Liver (tissue), 8 donors: ENCODE measurements at regions not wholly inside any gene's neighbourhood (a gene's known extent, or its start where the extent isn't known, plus 50 kb on each side); places are given as distances from the start of the nearest gene placed in this dataset.

Experiments used
- DNase-seq: peaks from one replicate; pipeline ENCODE4 v3.0.0-alpha.2; 2017; ENCODE audit warnings: low spot score
- H3K27ac ChIP-seq, 2 donors: one replicate each; pipeline ENCODE4 v1.7.0; 2013; ENCODE audit warnings: inconsistent platforms in 2 of 2, low read length in 2 of 2, control low read depth in 1 of 2, low read depth in 1 of 2, mild to moderate bottlenecking in 1 of 2
- H3K27me3 ChIP-seq, 4 donors: one replicate each; pipeline versions ENCODE4 v1.6.1 to v1.7.0; 2013; ENCODE audit warnings: low read length in 3 of 4, inconsistent platforms in 1 of 4, mild to moderate bottlenecking in 1 of 4, moderate library complexity in 1 of 4; ENCODE audit not compliant: control insufficient read depth in 4 of 4, insufficient read depth in 4 of 4
- H3K36me3 ChIP-seq, 4 donors: one replicate each; pipeline versions ENCODE4 v1.6.1 to v1.7.0; 2013; ENCODE audit warnings: low read length in 3 of 4, mild to moderate bottlenecking in 3 of 4, low read depth in 1 of 4, moderate library complexity in 1 of 4; ENCODE audit not compliant: control insufficient read depth in 4 of 4, insufficient read depth in 3 of 4
- H3K4me1 ChIP-seq, 4 donors: one replicate each; pipeline versions ENCODE4 v1.6.1 to v1.7.0; 2013; ENCODE audit warnings: low read length in 3 of 4, mild to moderate bottlenecking in 3 of 4, moderate library complexity in 1 of 4; ENCODE audit not compliant: control insufficient read depth in 4 of 4, insufficient read depth in 4 of 4
- H3K4me3 ChIP-seq, 3 donors: one replicate each; pipeline versions ENCODE4 v1.6.1 to v1.7.0; 2013; ENCODE audit warnings: low read length in 3 of 3, control low read depth in 1 of 3, low read depth in 1 of 3, mild to moderate bottlenecking in 1 of 3
- H3K9ac ChIP-seq, 2 donors: one replicate each; pipeline ENCODE4 v1.7.0; 2013; ENCODE audit warnings: low read length in 2 of 2, mild to moderate bottlenecking in 2 of 2, moderate library complexity in 2 of 2, control low read depth in 1 of 2, low read depth in 1 of 2
- H3K9me3 ChIP-seq, 4 donors: one replicate each; pipeline versions ENCODE4 v1.6.1 to v1.7.0; 2013; ENCODE audit warnings: low read length in 3 of 4; ENCODE audit not compliant: control insufficient read depth in 4 of 4
- CTCF ChIP-seq: fragments of 150-350 bp; IDR thresholded peaks from 2 replicates; pipeline ENCODE4 v1.5.1; 2017; ENCODE audit warnings: improper control_type of control experiment, low read depth, low read length; ENCODE audit not compliant: missing input control
- EGR1 ChIP-seq, 2 donors: IDR thresholded peaks; 2 replicates each; pipeline ENCODE4 v1.6.1; 2016 to 2018; ENCODE audit warnings: antibody characterized with exemption in 2 of 2, low read depth in 2 of 2
- FOXA1 ChIP-seq: IDR thresholded peaks from 2 replicates; pipeline ENCODE4 v1.6.1; 2016; ENCODE audit warnings: antibody characterized with exemption
- FOXA2 ChIP-seq: IDR thresholded peaks from 2 replicates; pipeline ENCODE4 v1.6.1; 2016; ENCODE audit warnings: antibody characterized with exemption
- GABPA ChIP-seq, 2 donors: IDR thresholded peaks in 1 of 2; conservative IDR thresholded peaks in 1 of 2; 2 replicates each; pipeline ENCODE4 v1.6.1; 2016; ENCODE audit warnings: antibody characterized with exemption in 2 of 2, mild to moderate bottlenecking in 1 of 2, moderate library complexity in 1 of 2
- HNF4A ChIP-seq, 2 donors: conservative IDR thresholded peaks; 2 replicates each; pipeline ENCODE4 v1.6.1; 2016; ENCODE audit warnings: antibody characterized with exemption in 2 of 2, mild to moderate bottlenecking in 2 of 2
- HNF4G ChIP-seq: IDR thresholded peaks from 2 replicates; pipeline ENCODE4 v1.6.1; 2016; ENCODE audit warnings: antibody characterized with exemption
- JUND ChIP-seq, 2 donors: IDR thresholded peaks; 2 replicates each; pipeline ENCODE4 v1.6.1; 2016; ENCODE audit warnings: antibody characterized with exemption in 2 of 2
- MAX ChIP-seq: IDR thresholded peaks from 2 replicates; pipeline ENCODE4 v1.6.1; 2016; ENCODE audit warnings: antibody characterized with exemption
- NR2F2 ChIP-seq: IDR thresholded peaks from 2 replicates; pipeline ENCODE4 v1.6.1; 2016; ENCODE audit warnings: antibody characterized with exemption
- RAD21 ChIP-seq, 2 donors: IDR thresholded peaks; 2 replicates each; pipeline ENCODE4 v1.6.1; 2016; ENCODE audit warnings: antibody characterized with exemption in 2 of 2, mild to moderate bottlenecking in 2 of 2
- REST ChIP-seq: IDR thresholded peaks from 2 replicates; pipeline ENCODE4 v1.6.1; 2016; ENCODE audit warnings: antibody characterized with exemption, mild to moderate bottlenecking
- RXRA ChIP-seq, 2 donors: IDR thresholded peaks; 2 replicates each; pipeline ENCODE4 v1.6.1; 2017 to 2018; ENCODE audit warnings: antibody characterized with exemption in 2 of 2, mild to moderate bottlenecking in 1 of 2
- SP1 ChIP-seq: IDR thresholded peaks from 2 replicates; pipeline ENCODE4 v1.6.1; 2018; ENCODE audit warnings: antibody characterized with exemption, mild to moderate bottlenecking
- TAF1 ChIP-seq: conservative IDR thresholded peaks from 2 replicates; pipeline ENCODE4 v1.6.1; 2016; ENCODE audit warnings: antibody characterized with exemption, mild to moderate bottlenecking
- YY1 ChIP-seq: IDR thresholded peaks from 2 replicates; pipeline ENCODE4 v1.6.1; 2016; ENCODE audit warnings: antibody characterized with exemption, mild to moderate bottlenecking
- ZBTB33 ChIP-seq: IDR thresholded peaks from 2 replicates; pipeline ENCODE4 v1.6.1; 2016; ENCODE audit warnings: antibody characterized with exemption
- WGBS: extraction: QIAGEN DNeasy Blood & Tissue Kit; methylation state at CpG from one replicate; pipeline ENCODE4 v1.1.7; 2013; 5-methylcytosine and 5-hydroxymethylcytosine counted together
- TF ChIP-seq, protein P1 (sequence below): IDR thresholded peaks from 2 replicates; pipeline ENCODE4 v1.6.1; 2016; ENCODE audit warnings: antibody characterized with exemption
- donor health status: healthy.
- donor health status: healthy.
- donor health status: healthy.
- donor health status: healthy.
- donor health status: healthy.

DNA sequence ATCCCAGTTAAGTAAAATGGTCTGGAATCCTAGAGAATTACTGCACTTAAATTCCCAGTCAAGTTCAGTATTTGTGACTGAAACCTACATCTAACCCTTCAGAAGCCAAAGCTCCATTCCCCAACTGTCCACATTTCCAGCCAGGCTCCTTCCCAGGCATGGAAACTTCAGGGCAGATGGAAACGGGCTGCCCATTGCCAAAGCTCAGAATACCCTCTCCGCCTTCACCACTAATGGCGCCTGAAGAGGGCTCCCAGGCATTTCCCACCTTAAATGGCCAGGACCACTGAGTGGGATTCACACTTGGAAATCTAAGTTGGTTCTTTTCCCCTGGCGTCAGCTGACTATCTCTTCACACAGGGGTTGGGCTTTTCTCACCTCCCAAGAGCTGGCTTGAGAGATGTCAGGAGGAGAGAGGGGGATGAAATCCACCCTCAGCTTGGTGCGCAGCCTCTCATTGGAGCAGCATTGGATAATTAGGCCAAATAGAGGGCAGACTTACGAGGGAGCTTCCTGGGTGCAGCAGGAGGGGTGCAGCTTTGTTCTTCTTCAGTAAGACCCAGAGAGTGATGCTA lies 82.9 kb downstream of the ANKRD60 start:
- no peak for TF ChIP-seq FOXA1
- Histone ChIP-seq H3K4me3 (no peak overlapping the region), H3K9ac (no peak overlapping the region), H3K27me3 (peaks cover 0 to 6% (median 1%) of the 10 kb centered on the region in 4 donors), H3K27ac (no peak overlapping the region), H3K9me3 (peaks cover 0 to 2% (median 0%) of the 10 kb centered on the region in 4 donors), H3K36me3 (no peaks in the 10 kb centered on the region), H3K4me1 (no peaks in the 10 kb centered on the region)
- WGBS, result 70% methylated on average over 6 of the region's 6 CpGs
- DNase-seq, result no peak

GRCh38 chr20:58144096-58144495 lies 84.4 kb downstream of the ANKRD60 start:
- WGBS, result 87% methylated on average over 9 of the region's 9 CpGs
- Histone ChIP-seq H3K27me3 (peaks cover 0 to 6% (median 1%) of the 10 kb centered on the region in 4 donors), H3K27ac (no peak overlapping the region), H3K36me3 (no peaks in the 10 kb centered on the region), H3K9me3 (peaks cover 0 to 2% (median 0%) of the 10 kb centered on the region in 4 donors), H3K4me3 (no peak overlapping the region), H3K9ac (no peak overlapping the region), H3K4me1 (no peaks in the 10 kb centered on the region)
- DNase-seq, result no peak
- TF ChIP-seq, protein P1, sequence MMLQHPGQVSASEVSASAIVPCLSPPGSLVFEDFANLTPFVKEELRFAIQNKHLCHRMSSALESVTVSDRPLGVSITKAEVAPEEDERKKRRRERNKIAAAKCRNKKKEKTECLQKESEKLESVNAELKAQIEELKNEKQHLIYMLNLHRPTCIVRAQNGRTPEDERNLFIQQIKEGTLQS, result no peak
- TF ChIP-seq HNF4A (conservative IDR thresholded peaks at IDR 0.05), result no peak
- no peak for TF ChIP-seq REST
- TF ChIP-seq FOXA2, result no peak
- TF ChIP-seq YY1, result no peak
- no peak for TF ChIP-seq RAD21 (IDR thresholded peaks at IDR 0.05)
- TF ChIP-seq EGR1 (IDR thresholded peaks at IDR 0.05; ENCODE audit: low read depth in 2 of 2), result no peak
- no peak for TF ChIP-seq GABPA (IDR thresholded peaks at IDR 0.05 in 1 of 2, conservative IDR thresholded peaks at IDR 0.05 in 1 of 2)
- TF ChIP-seq ZBTB33, result no peak
- no peak for TF ChIP-seq TAF1
- TF ChIP-seq RXRA (IDR thresholded peaks at IDR 0.05), result no peak
- TF ChIP-seq SP1, result no peak
- TF ChIP-seq HNF4G, result no peak
- TF ChIP-seq NR2F2, result no peak
- TF ChIP-seq CTCF, result no peak
- no peak for TF ChIP-seq JUND (IDR thresholded peaks at IDR 0.05)
- TF ChIP-seq FOXA1, result no peak
- TF ChIP-seq MAX, result no peak
